Left lung (tissue), 4 donors: ENCODE measurements at regions not wholly inside any gene's neighbourhood (a gene's known extent, or its start where the extent isn't known, plus 50 kb on each side); places are given as distances from the start of the nearest gene placed in this dataset.

Source experiments
- ATAC-seq: fragments of 200-7000 bp; cut with Tn5 transposase; one replicate; pipeline ENCODE4 v1.9.1; 2020; ENCODE audit warnings: moderate library complexity
- DNase-seq, 4 donors: peaks; one replicate each; pipeline ENCODE4 v3.0.0-alpha.2; 2013 to 2020
- H3K27ac ChIP-seq, 2 donors: fragments of 200-600 bp; sonication (generic) in 1 of 2; one replicate each; pipeline versions ENCODE4 v1.5.0 to v1.8.0; 2020 to 2021
- H3K27me3 ChIP-seq, 2 donors: fragments of 200-600 bp; sonication (generic) in 1 of 2; one replicate each; pipeline versions ENCODE4 v1.5.0 to v1.8.0; 2020 to 2021
- H3K36me3 ChIP-seq, 2 donors: fragments of 200-600 bp; sonication (generic) in 1 of 2; one replicate each; pipeline versions ENCODE4 v1.5.0 to v1.8.0; 2020 to 2021
- H3K4me1 ChIP-seq, 2 donors: fragments of 200-600 bp; one replicate each; pipeline ENCODE4 v1.8.0; 2021
- H3K4me3 ChIP-seq, 2 donors: fragments of 200-600 bp; sonication (generic) in 1 of 2; one replicate each; pipeline versions ENCODE4 v1.5.0 to v1.8.0; 2020 to 2021; ENCODE audit warnings: mild to moderate bottlenecking in 1 of 2
- H3K9me3 ChIP-seq, 2 donors: fragments of 200-600 bp; sonication (generic) in 1 of 2; one replicate each; pipeline versions ENCODE4 v1.5.0 to v1.8.0; 2020 to 2021
- CTCF ChIP-seq, 2 donors: fragments of 200-600 bp; sonication (generic) in 1 of 2; IDR thresholded peaks; one replicate each; pipeline versions ENCODE4 v1.5.0 to v1.8.0; 2021; ENCODE audit warnings: antibody characterized with exemption in 2 of 2
- intact Hi-C, 2 donors: fragments of 100-400 bp; cut with DNase I; formaldehyde crosslinking; loops; one replicate each; pipeline versions ENCODE4 v1.11.2 to v1.14.2; 2022
- donor health status: DM: no; HTN: yes; CAD: no.
- donor health status: DM: no; HTN: no; CAD: no.

- no peak for TF ChIP-seq CTCF (IDR thresholded peaks at IDR 0.05)
- DNase-seq (no peak), ATAC-seq (no peak)
- intact Hi-C loops: no loop called here
- Histone ChIP-seq H3K4me3 (no peak overlapping the region), H3K9me3 (no peaks in the 10 kb centered on the region), H3K27ac (no peak overlapping the region), H3K36me3 (no peaks in the 10 kb centered on the region), H3K27me3 (peaks cover 26 to 62% of the 10 kb centered on the region in 2 donors), H3K4me1 (no peaks in the 10 kb centered on the region)
Measured at GRCh38 chr10:128534686-128535085, 408.5 kb upstream of the MKI67 start.

- no peak for TF ChIP-seq CTCF (IDR thresholded peaks at IDR 0.05)
- H3K27me3 ChIP-seq: peaks cover 42 to 78% of the 10 kb centered on the region in 2 donors
Measured at GRCh38 chr10:128536259-128536658, 410.0 kb upstream of the MKI67 start.

DNA sequence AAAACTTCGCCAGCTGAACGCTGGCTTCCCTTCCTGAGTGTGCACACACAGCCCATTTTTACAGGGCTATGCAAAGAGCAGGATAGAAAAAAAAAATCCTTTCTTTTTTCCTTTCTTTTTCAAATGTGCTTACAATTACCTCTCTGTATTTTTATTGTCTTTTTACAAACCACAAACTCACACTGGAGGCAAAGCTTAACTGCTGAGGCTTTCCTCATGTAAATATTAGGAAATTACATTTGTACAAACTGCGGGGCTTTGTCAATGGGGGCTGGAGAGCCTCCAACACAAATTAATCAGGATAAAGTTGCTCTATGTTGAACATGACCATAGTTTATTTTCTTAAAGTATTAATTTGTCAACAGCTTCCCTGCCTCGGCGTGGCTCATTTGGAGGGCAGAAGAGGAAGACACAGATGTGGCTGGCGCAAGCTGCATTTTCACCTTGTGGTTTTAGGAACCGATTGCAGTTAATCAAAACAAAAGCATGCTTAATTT lies 411.7 kb upstream of the MKI67 start:
- no peak for TF ChIP-seq CTCF (IDR thresholded peaks at IDR 0.05)
- no peak for DNase-seq
- H3K4me1 ChIP-seq: no peaks in the 10 kb centered on the region
- no peak for ATAC-seq
- H3K27ac ChIP-seq: no peak overlapping the region
- intact Hi-C loops: no loop called here
- H3K27me3 ChIP-seq: peaks cover 45 to 89% of the 10 kb centered on the region in 2 donors
- no peaks in the 10 kb centered on the region for H3K36me3 ChIP-seq
- H3K4me3 ChIP-seq: no peak overlapping the region
- H3K9me3 ChIP-seq: no peaks in the 10 kb centered on the region

More at GRCh38 chr10:128536259-128536658, 410.0 kb upstream of the MKI67 start:
- intact Hi-C loops: no loop called here
- Histone ChIP-seq H3K9me3 (no peaks in the 10 kb centered on the region), H3K36me3 (no peaks in the 10 kb centered on the region), H3K4me3 (no peak overlapping the region), H3K27ac (no peak overlapping the region), H3K4me1 (no peaks in the 10 kb centered on the region)
- no peak for DNase-seq
- ATAC-seq: no peak

DNA sequence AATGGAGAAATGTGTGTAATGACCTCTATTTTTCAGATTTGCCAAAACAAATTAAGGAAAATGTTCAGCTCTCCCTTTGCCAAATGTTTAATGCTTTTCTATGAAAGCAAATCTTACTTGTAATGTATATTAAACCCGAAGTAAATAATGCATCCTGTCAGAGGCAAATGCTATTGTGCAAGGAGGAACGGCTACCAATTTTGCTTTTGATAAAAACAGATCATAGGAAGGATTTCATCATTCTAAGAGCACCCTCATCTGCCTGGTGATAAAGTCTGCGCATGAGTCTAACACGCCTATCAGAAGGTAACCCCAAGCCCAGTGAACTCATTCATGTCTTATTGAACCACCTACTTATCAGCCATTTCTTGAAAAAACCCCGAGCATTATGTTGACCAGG lies 412.4 kb upstream of the MKI67 start:
- intact Hi-C loops: no loop called here
- ATAC-seq (no peak), DNase-seq (peak in 1 of 4 donors; percentile 43)
- no peaks in the 10 kb centered on the region for H3K9me3 ChIP-seq
- no peaks in the 10 kb centered on the region for H3K36me3 ChIP-seq
- no peaks in the 10 kb centered on the region for H3K4me1 ChIP-seq
- TF ChIP-seq CTCF (IDR thresholded peaks at IDR 0.05): no peak
- H3K27me3 ChIP-seq: peaks cover 45 to 96% of the 10 kb centered on the region in 2 donors
- no peak overlapping the region for H3K27ac ChIP-seq
- H3K4me3 ChIP-seq: no peak overlapping the region

DNA sequence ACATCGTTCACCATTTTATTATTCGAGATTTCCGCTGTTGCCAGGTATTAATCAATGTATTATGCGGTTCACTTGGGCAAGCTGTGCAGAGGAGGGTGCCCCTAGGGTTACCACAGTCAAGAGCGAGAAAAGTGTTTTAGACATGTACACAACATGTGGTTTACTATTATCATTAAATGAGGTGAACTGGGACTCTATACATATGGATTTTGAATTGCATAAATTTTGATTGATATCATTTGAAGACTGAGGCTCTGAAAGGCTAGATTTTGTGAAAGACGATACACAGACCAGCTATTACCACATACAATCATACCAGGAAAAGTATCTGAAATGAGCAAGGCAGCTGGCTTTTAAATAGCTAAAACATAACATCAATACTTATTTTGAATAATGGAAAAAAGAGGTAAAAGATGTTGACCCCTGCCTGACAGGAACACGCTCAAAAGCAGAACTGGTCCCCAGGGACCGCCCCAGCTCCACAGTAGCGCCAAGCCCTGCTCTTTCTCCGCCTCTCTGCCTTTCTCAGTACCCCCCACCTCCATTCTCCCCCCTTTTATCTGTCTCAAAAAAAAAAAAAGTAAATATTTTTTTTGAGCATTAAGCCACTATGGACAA lies 413.4 kb upstream of the MKI67 start:
- H3K27ac ChIP-seq: no peak overlapping the region
- H3K9me3 ChIP-seq: no peaks in the 10 kb centered on the region
- DNase-seq (peak in 2 of 4 donors; percentile 50 to 53), ATAC-seq (no peak)
- H3K27me3 ChIP-seq: peaks cover 45 to 98% of the 10 kb centered on the region in 2 donors
- H3K4me3 ChIP-seq: no peak overlapping the region
- H3K36me3 ChIP-seq: no peaks in the 10 kb centered on the region
- TF ChIP-seq CTCF (IDR thresholded peaks at IDR 0.05): no peak
- no peaks in the 10 kb centered on the region for H3K4me1 ChIP-seq
- intact Hi-C loops: no loop called here
